Ectodermal cell (in vitro differentiated cells): ENCODE measurements at regions not wholly inside any gene's neighbourhood (a gene's known extent, or its start where the extent isn't known, plus 50 kb on each side); places are given as distances from the start of the nearest gene placed in this dataset.

ENCODE experiments used
- H3K27ac ChIP-seq: 2 replicates; pipeline ENCODE4 v1.7.0; 2013; ENCODE audit warnings: mild to moderate bottlenecking, low read depth, low read length; ENCODE audit not compliant: insufficient read depth, poor library complexity, severe bottlenecking
- H3K27me3 ChIP-seq: 2 replicates; pipeline ENCODE4 v1.7.0; 2013; ENCODE audit warnings: mild to moderate bottlenecking, low read length; ENCODE audit not compliant: insufficient read depth, control insufficient read depth, poor library complexity, severe bottlenecking
- H3K36me3 ChIP-seq: one replicate; pipeline ENCODE4 v1.7.0; 2013; ENCODE audit warnings: low read length; ENCODE audit not compliant: control insufficient read depth, insufficient read depth
- H3K4me1 ChIP-seq: one replicate; pipeline ENCODE4 v1.7.0; 2013; ENCODE audit warnings: low read length; ENCODE audit not compliant: control insufficient read depth, insufficient read depth
- H3K4me3 ChIP-seq: 2 replicates; pipeline ENCODE4 v1.7.0; 2013; ENCODE audit warnings: low read depth, low read length, control low read depth; ENCODE audit not compliant: insufficient read depth
- H3K9me3 ChIP-seq: 2 replicates; pipeline ENCODE4 v1.7.0; 2013; ENCODE audit warnings: mild to moderate bottlenecking, low read length, moderate library complexity; ENCODE audit not compliant: control insufficient read depth
- WGBS, 2 experiments: methylation state at CpG; one replicate each; pipeline ENCODE4 v1.1.7; 2013; ENCODE audit warnings: missing lambda C conversion rate in 2 of 2; 5-methylcytosine and 5-hydroxymethylcytosine counted together

DNA sequence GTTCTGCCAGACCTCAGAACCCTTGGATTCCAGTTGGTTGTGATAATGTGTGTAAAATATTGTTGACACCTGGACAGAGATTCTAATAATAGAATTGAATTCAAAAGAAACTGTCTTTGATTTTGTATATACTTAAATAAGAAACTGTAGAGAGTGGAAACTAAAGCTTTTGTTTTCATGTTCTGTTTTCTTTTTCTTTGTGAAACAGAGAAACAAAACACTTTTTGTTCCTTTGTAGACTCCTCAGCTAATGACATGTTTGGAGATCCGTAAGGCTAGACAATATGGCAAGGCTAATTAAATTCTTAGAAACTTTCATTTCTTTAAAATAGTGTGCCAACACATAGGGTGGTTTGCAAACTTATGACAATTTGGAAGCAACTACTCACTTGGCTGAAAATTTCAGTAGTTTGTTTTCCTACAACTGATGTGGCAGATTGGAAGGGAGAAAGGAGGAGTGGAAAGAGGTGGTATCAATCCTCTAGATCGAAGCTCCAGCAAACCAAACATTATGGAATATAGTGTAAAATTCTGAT is 90.9 kb upstream of the FAT1 start:
- Histone ChIP-seq H3K4me3 (no peak overlapping the region), H3K4me1 (peaks cover 8% of the 10 kb centered on the region), H3K36me3 (no peaks in the 10 kb centered on the region), H3K9me3 (no peaks in the 10 kb centered on the region), H3K27ac (no peak overlapping the region), H3K27me3 (no peaks in the 10 kb centered on the region)
- WGBS, 2 experiments = 50% methylated on average over 2 of the region's 2 CpGs; no CpG with 5 or more reads in 1 of the 2 experiments

GRCh38 chr4:186819342-186820086 is 95.9 kb upstream of the FAT1 start:
- H3K9me3 ChIP-seq = no peaks in the 10 kb centered on the region
- H3K4me1 ChIP-seq = no peaks in the 10 kb centered on the region
- H3K36me3 ChIP-seq = no peaks in the 10 kb centered on the region
- no peaks in the 10 kb centered on the region for H3K27me3 ChIP-seq
- no peak overlapping the region for H3K4me3 ChIP-seq
- H3K27ac ChIP-seq = no peak overlapping the region
- 97 to 100% methylated on average over 3 of the region's 3 CpGs for WGBS, 2 experiments

DNA sequence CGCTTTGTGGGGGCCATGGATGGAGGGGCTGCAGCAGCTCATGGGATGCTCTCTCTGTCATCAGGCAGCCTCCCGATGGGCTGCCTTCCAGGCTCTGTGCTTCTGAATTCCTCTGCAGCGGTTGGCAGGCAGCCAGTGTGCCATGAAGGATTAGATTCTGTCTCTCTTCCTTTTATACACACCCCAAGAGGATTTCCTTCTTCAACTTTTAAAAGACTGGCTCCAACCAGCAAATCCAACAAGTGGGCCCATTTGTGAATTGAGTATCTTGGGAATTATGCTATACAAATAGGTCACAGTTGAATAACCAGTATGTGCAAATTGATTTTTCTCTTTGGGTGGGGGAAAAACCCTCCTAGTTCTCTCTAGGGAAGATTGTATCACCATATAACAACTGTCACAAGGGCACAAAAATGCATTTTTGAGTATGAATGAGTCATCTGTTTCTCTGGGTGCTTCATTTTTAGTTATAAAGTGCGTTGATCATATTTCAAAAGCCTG is 96.8 kb upstream of the FAT1 start:
- 82 to 90% methylated on average over 4 of the region's 4 CpGs for WGBS, 2 experiments
- H3K9me3 ChIP-seq = no peaks in the 10 kb centered on the region
- H3K27ac ChIP-seq = no peak overlapping the region
- no peaks in the 10 kb centered on the region for H3K36me3 ChIP-seq
- H3K27me3 ChIP-seq = no peaks in the 10 kb centered on the region
- no peaks in the 10 kb centered on the region for H3K4me1 ChIP-seq
- no peak overlapping the region for H3K4me3 ChIP-seq

GRCh38 chr4:186823989-186824388 is 100.3 kb upstream of the FAT1 start:
- Histone ChIP-seq H3K4me3 (no peak overlapping the region), H3K27me3 (no peaks in the 10 kb centered on the region), H3K9me3 (no peaks in the 10 kb centered on the region), H3K36me3 (no peaks in the 10 kb centered on the region), H3K4me1 (no peaks in the 10 kb centered on the region), H3K27ac (no peak overlapping the region)
- 90 to 93% methylated on average over 3 of the region's 3 CpGs for WGBS, 2 experiments

DNA sequence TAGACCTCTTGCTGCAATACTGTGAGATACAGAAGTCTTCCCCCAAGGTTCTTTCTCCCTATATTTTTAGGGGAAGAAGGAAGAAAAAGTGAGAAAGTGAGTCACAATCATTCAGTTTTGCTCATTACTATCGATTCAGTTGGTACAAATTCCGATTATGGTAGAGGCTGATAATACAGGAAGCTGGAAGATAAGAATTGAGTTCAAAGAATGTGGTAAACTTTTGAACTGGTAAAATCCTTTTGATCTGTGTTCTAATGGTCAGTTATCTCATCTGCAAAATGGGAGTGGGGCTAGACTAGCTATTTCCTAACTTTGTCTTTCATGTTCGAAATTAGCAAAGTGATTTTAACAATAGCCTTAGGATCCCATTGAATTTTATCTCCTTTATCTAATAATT is 101.4 kb upstream of the FAT1 start:
- Histone ChIP-seq H3K27ac (no peak overlapping the region), H3K4me1 (no peaks in the 10 kb centered on the region), H3K9me3 (no peaks in the 10 kb centered on the region), H3K36me3 (no peaks in the 10 kb centered on the region), H3K27me3 (no peaks in the 10 kb centered on the region), H3K4me3 (no peak overlapping the region)
- 89 to 95% methylated on average over 2 to 3 of the region's 3 CpGs for WGBS, 2 experiments

DNA sequence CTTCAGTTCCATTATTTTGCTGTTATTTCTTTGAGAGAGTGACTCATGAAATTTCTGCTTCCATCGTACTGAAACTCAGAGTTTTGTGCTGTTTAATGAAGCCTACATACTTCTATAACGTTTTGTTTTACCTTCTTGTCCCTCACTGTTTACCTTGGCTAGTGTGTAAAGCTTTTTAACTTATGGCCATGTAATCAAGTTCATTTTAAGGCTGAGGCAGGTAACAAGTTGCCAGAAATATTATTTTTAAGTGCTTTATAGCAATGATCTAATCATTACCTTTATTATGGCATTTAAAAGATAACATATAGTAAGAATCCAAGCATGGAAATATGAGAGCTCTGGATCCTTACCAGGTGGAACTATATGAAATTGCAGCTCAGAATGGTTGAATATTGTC is 102.3 kb upstream of the FAT1 start:
- WGBS, 2 experiments = 93% methylated on average over 2 of the region's 2 CpGs
- H3K4me1 ChIP-seq = no peaks in the 10 kb centered on the region
- H3K27me3 ChIP-seq = no peaks in the 10 kb centered on the region
- H3K9me3 ChIP-seq = no peaks in the 10 kb centered on the region
- H3K36me3 ChIP-seq = no peaks in the 10 kb centered on the region
- no peak overlapping the region for H3K4me3 ChIP-seq
- H3K27ac ChIP-seq = no peak overlapping the region

GRCh38 chr4:186826846-186827533 is 103.3 kb upstream of the FAT1 start:
- no peak overlapping the region for H3K4me3 ChIP-seq
- H3K9me3 ChIP-seq = no peaks in the 10 kb centered on the region
- no peaks in the 10 kb centered on the region for H3K27me3 ChIP-seq
- WGBS, 2 experiments = 89 to 91% methylated on average over 10 of the region's 12 CpGs
- no peak overlapping the region for H3K27ac ChIP-seq
- H3K4me1 ChIP-seq = no peaks in the 10 kb centered on the region
- no peaks in the 10 kb centered on the region for H3K36me3 ChIP-seq

DNA sequence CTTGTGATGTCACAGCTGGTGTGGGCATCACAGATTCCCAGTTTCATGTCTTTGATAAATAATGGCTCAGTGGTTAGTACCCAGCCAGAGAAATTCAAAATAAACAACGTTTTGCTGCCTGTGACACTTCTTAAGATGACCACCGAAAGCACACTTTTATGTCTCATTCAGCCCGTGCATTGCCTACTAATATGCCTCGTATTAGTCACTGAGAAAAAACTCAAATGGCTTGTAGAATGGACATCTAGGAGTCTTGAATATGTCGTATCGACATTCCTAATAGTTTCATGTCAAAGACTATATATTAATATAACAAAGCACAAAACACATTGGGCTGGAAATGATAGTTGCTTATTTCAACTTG is 103.9 kb upstream of the FAT1 start:
- 86 to 90% methylated on average over 4 to 5 of the region's 6 CpGs for WGBS, 2 experiments
- Histone ChIP-seq H3K4me1 (no peaks in the 10 kb centered on the region), H3K36me3 (no peaks in the 10 kb centered on the region), H3K27me3 (no peaks in the 10 kb centered on the region), H3K9me3 (no peaks in the 10 kb centered on the region), H3K27ac (no peak overlapping the region), H3K4me3 (no peak overlapping the region)

- 96 to 97% methylated on average over 6 of the region's 6 CpGs for WGBS, 2 experiments
- H3K36me3 ChIP-seq = no peaks in the 10 kb centered on the region
- H3K9me3 ChIP-seq = no peaks in the 10 kb centered on the region
- H3K4me1 ChIP-seq = no peaks in the 10 kb centered on the region
- no peak overlapping the region for H3K27ac ChIP-seq
- H3K4me3 ChIP-seq = no peak overlapping the region
- no peaks in the 10 kb centered on the region for H3K27me3 ChIP-seq
Observed at GRCh38 chr4:186829097-186829496, 105.4 kb upstream of the FAT1 start.

DNA sequence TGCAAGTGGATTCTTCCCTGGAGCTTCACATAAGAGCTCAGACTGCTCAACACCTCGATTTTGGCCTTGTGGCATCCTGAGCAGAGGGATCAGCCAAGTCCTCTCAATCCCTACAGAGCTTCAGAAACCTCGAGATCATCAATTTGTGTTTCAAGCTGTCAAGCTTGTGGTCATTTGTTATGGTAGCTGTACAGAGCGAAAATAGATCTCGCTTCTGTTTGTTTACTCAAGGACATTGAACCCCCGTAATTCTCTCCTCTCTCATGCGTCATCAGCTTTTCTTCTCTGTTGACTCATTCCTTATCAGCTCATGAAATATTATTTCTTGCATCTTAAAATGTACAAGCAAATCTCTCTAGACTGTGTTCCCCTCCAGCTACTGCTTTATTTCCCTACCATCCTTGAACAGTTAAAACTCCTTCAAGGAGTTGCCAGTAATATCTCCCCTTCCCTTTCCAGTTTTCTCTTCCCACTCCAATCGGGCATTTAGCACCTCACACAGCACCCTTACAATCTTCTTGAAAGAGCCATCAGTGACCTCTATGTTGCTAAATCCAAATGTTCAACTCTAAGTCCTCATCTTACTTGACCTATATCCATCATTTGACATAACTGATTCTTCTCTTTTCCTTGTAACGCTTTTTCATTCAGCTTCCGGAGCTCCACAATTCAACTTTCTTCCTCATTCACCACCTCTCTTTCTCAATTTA is 106.2 kb upstream of the FAT1 start:
- WGBS, 2 experiments = 84 to 85% methylated on average over 9 of the region's 9 CpGs

More for the DNA sequence above, 106.2 kb upstream of the FAT1 start:
- no peak overlapping the region for H3K27ac ChIP-seq
- no peaks in the 10 kb centered on the region for H3K27me3 ChIP-seq
- H3K9me3 ChIP-seq = no peaks in the 10 kb centered on the region
- H3K4me3 ChIP-seq = no peak overlapping the region
- H3K36me3 ChIP-seq = no peaks in the 10 kb centered on the region
- no peaks in the 10 kb centered on the region for H3K4me1 ChIP-seq
